ENCODE measurements at regions not wholly inside any gene's neighbourhood (a gene's known extent, or its start where the extent isn't known, plus 50 kb on each side); places are given as distances from the start of the nearest gene placed in this dataset.
"Not testable (repeated sequence)": the region's sequence is repeated elsewhere in the genome, so short reads cannot be mapped to it uniquely, and the experiment has no call there.

DNA sequence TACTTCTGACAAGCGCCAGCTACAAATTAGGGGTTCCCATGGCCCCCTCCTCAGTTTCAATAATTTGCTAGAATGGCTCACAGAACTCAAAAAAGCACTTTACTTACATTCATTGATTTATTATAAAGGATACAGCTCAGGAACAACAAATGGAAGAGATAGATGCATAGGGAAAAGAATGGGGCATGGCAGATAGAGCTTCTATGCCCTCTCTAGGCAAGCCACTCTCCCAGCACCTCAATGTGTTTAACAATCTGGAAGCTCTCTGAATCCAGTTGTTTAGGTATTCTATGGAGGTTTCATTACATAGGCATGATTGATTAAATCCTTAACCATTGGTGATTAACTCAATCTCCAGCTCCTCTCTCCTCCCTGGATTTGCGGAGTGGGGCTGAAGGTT lies 184.5 kb upstream of the DAAM1 start:
- peak; percentile 20 for DNase-seq (ENCODE audit: low read depth)

DNA sequence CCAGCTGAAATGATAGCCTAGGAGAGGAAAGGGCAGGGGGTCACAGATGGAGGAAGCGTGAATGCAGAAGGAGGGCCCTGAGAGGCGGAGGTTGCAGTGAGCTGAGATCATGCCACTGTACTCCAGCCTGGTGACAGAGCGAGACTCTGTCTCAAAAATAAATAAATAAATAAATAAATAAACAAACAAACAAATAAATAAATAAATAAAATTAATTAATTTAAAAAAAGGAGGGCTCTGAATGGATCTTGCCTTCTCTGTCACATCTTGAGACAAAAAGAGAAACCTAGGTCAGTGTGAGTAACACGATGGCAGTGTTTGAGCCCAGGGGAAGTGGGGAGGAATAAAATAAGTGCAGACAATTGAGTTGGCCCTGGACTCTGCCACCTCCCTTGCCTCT lies 182.3 kb upstream of the DAAM1 start:
- not testable (repeated sequence) for DNase-seq (ENCODE audit: low read depth)

DNA sequence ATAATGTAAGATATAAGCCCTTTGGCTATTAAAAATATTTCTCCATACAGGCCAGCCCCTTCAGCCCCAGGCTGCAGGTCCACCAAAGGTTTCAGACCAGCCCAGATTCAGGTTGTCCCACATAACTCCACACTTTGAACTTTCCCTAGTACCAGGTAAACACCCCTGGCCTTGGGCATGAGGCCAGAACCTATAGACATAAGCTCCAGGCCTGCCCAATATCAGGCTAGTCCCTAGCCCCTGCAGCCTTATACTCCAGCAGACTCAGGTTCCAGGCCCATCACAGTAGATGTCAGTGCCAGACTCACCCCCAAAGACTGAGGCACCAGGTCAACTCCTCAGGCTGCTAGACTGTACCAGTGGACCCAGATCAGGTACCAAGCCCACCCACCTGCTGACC lies 178.5 kb upstream of the DAAM1 start:
- DNase-seq (ENCODE audit: low read depth) = no peak

DNA sequence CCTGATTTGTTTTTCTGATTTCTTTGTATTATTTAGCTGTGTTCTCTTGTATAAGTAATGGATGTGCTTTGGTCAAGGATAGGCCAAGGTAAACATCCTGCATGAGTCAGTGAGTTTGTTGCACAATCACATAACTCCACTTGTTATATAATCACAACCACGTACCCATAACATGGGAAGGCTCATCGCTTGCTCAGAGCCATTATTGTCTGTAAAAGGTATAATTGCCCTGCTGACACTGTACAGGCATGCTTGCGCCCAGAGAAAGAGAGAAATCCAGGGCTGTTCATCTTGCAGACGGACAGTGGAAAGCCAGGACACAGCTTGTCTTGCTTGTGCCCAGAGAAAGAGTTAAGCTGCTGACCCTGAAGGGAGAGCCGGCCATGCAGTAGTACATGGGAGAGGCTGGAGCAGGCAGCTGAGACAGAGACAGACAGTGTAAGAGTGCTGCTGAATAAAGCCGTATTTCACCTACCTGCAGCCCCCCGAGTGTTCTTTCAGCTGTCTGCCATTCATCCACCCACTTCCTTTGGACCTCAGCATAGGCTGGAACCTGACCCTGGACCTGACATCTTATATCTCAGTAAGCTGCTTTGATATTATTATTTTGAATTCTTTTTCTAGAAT lies 174.7 kb upstream of the DAAM1 start:
- peak; percentile 48 for DNase-seq (ENCODE audit: low read depth)

DNA sequence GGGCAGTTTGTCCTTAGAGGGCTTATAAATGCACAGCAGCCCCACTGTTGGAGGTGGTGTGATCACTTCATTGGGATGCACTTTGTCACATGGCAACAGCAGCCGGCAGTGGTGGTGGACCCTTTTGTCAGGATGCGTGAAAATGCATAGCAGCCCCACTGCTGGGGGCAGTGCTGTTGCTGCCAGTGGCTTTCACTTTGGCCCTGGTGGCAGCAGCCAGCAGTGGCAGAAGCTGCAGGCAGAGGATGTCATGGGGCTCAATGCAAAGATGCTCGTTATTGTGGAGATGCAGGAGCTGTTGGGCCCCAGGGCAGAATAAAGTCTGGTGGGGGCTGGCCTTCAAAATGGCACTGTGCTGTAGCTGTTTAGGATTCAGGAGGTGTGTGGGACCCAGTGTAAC lies 173.0 kb upstream of the DAAM1 start:
- no peak for DNase-seq (ENCODE audit: low read depth)

DNA sequence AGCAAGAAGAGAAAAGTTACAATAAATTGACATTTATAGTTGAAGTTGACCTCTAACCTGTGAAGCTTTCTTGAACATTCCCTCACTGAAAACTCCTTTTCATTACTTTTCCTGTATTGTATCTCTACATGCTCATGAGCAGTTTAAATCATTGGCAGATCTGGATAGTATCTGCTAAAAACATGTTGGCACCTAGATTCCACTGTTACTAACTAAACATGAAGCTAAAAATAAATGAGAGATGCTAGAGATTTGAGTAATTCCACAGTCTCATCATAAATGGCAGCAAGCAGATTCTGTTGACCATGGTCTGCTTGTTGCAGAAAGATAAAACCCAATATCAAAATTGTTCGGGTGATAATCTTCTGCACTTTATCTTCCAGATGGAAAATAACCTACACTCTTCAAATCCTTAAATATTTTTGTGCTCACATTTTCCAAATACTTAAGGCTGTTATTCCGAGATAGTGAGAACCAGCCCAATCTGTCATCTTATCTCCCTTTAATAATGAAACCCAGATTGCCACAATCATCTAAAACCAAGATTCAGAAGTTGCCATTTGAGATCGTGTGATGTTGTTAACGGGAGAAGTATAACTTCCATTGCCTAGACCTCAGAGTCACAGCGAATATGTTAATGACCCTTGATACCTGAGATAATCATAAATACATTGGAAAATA lies 171.0 kb upstream of the DAAM1 start:
- DNase-seq (ENCODE audit: low read depth) = no peak

DNA sequence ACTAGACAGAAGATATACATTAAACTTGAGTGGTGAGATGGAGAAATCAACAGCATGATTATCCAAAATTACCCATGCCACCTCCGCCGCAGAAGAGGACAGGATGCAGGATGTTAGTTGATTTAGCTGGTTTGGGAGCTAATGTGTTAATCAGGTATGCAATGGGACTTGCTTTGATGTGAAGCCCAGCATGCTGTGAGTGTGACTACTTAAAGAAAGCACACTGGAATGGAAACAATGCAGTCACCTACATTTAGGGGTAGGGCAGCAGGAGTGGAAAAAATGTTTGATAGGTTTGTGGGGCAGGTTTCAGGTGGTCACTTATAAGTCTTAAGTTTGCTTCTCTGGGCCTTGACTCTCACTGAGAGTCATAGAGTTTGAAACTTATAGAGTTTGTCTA lies 170.0 kb upstream of the DAAM1 start:
- DNase-seq (ENCODE audit: low read depth) = no peak

DNA sequence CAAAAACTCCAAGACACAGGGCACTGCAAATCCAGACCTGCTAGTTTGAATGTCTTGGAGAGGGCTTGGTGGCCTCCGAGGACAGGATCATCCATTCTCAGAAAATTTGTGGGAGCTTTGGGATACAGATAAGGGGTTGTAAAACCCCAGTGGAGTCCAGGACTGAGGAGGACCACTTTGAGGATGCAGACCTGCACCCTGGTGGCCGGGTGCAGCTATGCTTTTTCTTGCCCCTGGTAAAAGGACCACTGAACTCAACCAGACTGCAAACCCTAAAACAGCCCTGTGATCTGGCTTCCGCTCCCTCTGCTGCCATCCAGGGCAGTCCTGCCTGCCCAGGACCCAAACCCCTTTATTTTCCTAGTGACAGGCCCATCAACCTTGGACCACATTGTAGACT lies 169.5 kb upstream of the DAAM1 start:
- no peak for DNase-seq (ENCODE audit: low read depth)

DNA sequence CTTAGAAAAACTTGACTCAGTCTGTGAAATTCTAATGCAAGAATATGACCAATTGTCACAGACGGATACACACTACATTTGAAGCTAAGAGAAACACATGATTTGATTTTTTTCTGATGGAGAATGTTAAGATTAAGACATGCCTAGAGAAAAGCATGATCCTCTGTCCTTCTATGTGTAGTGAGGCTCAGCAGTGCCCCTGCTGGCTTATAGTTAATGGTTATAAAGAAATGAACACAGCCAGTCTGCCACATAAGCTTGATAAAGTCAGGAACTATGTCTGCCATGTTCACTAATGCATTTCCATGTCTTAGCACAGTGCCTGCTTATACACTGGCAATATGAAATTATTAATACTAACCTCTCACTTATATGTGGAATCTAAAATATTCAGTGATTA lies 168.1 kb upstream of the DAAM1 start:
- DNase-seq (ENCODE audit: low read depth) = peak; percentile 42

DNA sequence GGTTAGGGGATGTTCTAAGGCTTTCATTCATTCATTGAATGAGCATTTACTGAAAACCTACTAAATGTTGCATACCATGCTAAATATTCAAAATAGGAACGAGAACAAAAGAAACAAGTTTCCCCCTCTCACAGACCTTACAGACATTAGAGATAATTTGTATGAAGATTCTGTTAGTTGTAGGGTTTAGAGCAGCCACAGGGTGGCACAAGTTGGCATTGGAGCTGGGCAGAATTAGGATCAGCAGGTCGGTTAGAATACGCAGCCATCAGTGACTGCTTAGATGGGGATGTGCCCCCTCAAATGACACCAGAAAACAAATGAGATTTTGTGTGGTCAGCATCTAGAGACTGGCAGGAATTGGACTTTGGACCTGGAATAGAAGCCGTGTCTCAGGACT lies 166.3 kb upstream of the DAAM1 start:
- DNase-seq (ENCODE audit: low read depth) = no peak

DNA sequence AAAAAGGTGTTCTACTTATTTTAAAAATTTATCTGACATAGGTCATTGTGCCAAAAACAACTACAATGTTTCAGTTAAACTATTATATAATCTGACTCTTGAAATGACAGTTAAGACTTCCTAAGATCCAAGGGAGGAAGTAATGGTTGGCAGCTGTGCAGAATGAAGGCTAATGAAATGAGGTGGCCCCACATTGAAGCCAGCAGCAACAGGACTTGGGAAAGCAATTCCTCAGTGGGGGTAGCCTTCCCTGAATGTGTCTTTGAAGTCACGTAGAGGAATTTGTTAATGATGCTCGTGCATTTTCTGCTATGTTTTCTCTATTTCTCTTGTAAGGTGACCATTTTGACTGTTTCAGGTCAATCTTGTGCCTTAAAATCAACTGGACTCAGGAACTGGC lies 162.4 kb upstream of the DAAM1 start:
- peak; percentile 53 for DNase-seq (ENCODE audit: low read depth)

DNA sequence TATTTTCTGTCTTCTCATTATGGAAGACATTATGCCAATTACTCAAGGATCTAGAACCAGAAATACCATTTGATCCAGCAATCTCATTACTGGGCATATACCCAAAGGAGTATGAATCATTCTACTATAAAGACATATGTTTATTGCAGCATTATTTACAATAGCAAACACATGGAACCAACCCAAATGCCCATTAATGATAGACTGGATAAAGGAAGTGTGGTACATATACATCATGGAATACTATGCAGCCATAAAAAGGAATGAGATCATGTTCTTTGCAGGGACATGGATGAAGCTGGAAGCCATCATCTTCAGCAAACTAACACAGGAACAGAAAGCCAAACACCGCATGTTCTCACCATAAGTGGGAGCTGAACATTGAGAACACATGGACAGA lies 161.8 kb upstream of the DAAM1 start:
- DNase-seq (ENCODE audit: low read depth) = peak; percentile 40

DNA sequence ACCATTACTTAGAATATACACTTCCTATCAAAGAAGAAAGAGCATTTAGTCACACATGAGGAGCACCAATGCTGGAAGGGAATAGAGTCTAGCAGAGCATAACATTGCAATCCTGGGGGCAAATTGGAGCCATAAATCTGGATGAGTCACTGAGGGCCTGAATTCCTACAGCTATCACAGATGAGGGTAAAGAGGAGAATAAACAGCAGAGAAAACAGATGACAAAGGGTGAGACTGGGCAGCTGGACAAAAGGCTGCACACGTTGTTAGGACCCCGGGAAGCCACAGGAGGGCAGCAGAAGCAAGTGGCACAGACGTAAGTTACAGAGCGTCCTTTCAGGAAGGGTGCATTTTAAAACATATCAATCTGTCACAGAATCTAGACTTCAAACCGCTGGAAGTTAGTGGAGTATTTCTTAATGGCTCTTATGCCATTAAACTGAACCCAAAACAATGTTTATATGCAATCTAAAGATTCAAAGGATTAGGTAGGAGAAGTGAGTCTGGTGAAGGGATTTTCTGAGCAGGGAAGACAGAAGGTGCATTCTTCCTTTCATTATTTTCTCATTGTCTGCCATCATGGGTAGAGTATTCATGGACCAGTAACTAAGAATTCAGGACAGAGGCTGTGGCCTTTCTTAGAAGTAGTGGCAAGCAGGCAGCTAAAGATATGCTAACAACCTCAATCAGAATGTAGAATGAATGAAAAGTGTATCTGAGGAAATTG lies 159.8 kb upstream of the DAAM1 start:
- peak; percentile 98 for DNase-seq (ENCODE audit: low read depth)

DNA sequence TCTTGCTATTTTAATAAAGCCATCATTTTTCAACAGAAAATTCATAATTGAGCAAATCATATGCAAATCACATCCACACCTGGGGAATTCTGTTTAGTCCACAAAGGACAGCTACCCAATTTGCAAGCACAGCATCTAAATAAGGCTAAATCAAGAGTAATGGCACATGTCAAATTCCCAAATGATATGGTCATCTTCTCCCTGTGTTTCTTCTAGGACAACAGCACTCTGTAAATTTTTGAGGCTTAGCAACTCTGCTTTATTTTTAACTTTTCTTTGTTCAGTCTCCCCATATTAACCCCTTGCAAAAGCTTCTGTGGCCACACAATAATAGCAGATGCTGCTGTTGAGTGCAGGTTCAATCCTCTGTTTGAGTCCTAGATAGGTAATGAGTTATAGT lies 155.6 kb upstream of the DAAM1 start:
- DNase-seq (ENCODE audit: low read depth) = peak; percentile 39

DNA sequence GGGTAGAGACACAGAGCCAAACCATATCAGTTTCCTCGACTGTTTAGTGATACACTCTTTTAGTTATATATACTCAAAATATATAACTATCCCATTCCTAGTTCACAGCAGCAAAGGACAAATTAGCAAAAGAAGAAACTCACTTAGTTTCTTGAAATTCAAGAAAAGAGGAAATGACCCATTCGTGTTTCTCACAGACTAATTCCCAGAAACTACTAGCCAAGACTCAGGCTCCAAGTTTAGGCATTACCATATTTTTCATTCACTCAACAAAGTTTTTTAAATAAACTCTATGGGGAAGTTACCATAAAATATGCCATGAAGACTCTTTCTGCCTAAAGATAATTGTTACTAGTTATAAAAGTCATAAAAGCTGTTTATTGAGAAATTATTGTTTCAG lies 152.3 kb upstream of the DAAM1 start:
- no peak for DNase-seq (ENCODE audit: low read depth)

DNA sequence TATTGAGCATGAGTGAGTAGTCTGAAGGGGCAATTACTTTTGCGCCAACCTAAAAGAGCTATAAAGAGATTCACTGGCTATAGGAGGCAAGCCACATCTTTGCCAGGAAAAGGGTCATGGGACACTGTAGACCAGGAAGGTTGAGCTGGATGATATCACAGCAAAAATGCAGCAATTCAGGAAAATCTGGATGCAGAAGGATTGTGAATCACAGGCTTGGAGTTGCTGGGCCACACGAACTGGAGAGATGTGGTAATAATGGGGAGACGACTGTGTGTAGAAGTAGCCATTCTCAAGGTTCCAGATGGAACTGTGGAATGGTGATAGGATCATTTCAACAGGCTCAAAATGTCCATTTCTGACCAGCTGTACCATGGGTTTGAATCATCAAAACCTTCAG lies 151.4 kb upstream of the DAAM1 start:
- DNase-seq (ENCODE audit: low read depth) = no peak

DNA sequence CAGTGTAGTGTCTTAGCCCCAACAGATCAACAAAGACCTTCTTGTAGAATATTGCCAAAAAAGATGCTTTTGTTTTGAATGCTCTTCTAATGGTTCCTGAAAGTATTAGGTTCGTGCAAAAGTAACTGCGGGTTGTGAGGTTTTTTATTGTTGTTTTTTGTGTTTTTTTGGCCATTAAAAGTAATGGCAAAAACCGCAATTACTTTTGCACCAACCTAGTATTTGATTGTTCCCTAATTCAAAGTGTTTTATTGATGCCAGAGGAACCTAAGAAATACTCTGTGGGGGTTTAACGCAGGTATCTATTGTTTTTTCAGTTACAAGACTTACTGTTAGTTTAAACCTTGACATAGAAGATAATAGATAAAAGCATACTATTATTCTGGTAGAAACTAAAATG lies 150.8 kb upstream of the DAAM1 start:
- no peak for DNase-seq (ENCODE audit: low read depth)

DNA sequence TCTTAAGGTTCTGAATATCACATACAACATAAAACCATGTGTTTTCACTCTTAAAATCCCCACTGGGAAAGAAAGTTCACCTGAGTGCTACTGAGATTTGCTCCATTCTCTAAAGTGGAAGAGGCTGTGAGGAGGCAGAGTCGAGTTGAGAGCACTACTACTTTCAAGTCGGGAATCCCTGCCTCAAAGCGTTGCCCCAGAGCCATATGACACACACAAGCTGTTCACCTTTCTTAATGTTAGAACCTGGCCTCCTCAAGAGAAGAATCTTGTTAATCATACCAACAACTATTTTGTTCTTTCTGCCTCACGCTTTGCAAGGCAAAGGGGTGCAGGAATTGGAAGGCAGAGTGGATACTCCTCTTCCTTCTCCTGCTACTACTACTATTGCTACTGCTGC lies 149.7 kb upstream of the DAAM1 start:
- no peak for DNase-seq (ENCODE audit: low read depth)

DNA sequence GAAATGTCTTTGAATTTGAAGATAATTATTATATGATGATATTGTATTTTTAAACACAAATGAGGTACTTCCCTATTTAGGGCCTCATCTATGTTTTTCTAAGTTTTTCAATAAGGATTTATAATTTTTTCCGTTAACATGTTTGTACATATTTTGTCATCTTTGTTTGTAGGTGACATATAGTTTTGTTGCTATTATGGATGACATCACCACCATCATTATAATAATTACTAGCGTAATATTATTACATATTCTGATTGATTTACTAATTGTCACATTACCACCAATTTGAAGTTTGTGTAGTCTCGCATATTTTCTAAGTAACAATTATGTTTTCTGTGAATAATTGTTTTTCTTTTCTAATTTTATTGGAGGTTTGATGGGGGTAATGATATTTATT lies 147.2 kb upstream of the DAAM1 start:
- DNase-seq (ENCODE audit: low read depth) = no peak

DNA sequence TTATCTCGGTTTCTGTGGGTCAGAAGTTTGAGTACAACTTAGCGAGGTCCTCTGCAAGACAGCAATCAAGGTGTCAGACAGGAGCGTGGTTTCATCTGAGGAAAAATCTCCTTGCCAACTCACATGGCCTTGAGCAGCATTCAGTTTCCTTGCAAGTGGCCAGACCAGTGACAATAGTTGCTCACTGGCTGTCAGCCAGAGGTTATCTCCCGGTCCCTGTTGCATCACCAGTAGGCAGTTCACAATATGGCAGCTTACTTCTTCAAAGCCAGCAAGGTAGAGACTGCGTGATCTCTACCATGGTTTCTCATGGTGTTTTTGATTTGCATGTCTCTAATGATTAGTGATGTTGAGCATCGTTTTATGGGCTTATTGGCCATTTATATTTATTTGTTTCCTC lies 143.8 kb upstream of the DAAM1 start:
- DNase-seq (ENCODE audit: low read depth) = peak; percentile 58

DNA sequence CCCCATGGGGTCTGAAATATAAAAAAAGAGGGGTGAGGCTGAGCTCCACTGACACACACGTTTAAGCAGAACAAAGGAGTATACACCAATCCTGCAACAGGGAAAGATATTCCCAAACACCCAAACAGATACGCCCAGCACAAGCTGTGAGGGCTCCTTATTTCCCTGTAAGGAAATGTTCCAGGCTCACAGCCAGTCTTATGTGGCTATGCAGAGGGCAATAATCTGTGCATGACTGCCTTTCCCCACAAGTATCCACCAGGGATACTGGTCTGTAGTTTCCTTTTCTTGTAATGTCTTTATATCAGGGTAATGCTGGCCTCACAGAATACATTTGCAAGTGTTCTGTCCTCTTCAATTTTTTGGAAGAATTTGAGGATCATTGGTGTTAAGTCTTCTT lies 141.7 kb upstream of the DAAM1 start:
- DNase-seq (ENCODE audit: low read depth) = peak; percentile 59

DNA sequence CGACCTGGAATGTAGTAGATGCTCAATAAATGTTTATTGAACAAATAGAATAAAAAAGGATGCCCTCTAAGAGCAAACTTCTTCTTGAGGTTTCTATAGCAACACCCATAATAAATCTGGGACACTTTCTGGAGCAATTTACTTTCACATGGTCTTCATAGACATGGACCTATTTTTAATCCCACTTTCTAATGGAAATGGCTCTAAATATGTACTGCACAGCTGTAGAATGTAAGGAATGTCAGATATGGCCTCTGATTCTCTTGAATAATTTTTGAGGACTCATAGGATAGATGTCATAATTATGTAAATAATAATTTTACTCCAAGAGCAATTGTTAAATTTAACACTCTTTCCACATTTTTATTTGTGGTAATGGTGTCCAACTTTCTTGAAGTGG lies 133.5 kb upstream of the DAAM1 start:
- DNase-seq (ENCODE audit: low read depth) = no peak

DNA sequence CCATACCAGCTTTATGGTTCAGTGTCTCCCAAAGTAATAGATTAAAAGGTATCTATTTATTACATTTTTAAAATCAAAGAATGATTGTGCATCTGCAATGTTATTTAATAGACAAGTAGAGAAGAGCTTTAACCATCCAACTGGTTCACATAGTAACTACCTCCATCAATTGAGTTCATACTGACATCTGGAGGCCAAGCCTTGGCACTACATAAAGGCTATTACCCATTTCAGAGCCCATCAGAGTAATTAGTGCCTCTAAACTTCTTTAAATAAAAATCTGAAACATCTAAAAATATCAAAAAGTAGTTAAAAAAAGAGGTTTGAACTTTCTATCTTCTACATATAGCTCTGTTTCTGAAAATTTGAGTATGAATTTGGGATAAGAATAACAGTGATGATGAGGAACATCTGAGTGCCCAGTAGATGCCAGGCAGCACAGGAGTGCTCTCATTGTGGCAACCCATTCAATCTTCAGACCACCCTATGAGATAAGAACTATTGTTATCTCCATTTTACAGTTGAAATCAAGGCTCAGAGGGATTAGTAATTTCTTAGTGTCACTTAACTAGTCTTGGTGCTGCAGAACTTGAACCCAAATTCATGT lies 132.9 kb upstream of the DAAM1 start:
- DNase-seq (ENCODE audit: low read depth) = peak; percentile 60

Data from M059J (cell line).